ENCODE measurements at regions not wholly inside any gene's neighbourhood (a gene's known extent, or its start where the extent isn't known, plus 50 kb on each side); places are given as distances from the start of the nearest gene placed in this dataset.

DNA sequence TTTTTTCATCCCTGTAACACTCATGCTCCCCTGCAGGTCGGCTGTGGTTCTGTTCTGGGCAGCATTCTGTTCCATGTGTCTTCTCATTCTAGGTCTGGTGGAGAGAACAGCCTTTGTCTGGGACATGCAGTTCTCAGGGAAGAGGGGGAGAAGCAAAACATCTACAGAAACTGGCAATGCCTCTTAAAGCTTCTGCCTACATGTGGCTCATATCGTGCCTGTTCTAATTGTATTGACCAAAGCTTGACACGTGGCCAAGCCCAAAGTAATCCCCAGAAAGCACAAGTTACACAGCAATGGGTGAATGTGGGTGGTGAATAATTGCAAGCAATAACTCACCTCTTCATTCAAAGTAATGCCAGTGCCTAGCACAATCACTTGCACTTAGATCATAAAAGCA lies 218.2 kb upstream of the IL12B start:
- TF ChIP-seq SIN3A (IDR thresholded peaks at IDR 0.05; ENCODE audit: borderline replicate concordance, insufficient read depth, low read length) (no peak), POLR2AphosphoS5 (IDR thresholded peaks at IDR 0.05; ENCODE audit: low read depth, low read length) (no peak), FOXP2 (optimal IDR thresholded peaks at IDR 0.05; ENCODE audit: borderline replicate concordance, extremely low read depth, extremely low read length, insufficient read depth) (no peak), TAF1 (IDR thresholded peaks at IDR 0.05; ENCODE audit: borderline replicate concordance, insufficient read depth, low read length) (no peak)
- TF ChIP-seq, protein P1, sequence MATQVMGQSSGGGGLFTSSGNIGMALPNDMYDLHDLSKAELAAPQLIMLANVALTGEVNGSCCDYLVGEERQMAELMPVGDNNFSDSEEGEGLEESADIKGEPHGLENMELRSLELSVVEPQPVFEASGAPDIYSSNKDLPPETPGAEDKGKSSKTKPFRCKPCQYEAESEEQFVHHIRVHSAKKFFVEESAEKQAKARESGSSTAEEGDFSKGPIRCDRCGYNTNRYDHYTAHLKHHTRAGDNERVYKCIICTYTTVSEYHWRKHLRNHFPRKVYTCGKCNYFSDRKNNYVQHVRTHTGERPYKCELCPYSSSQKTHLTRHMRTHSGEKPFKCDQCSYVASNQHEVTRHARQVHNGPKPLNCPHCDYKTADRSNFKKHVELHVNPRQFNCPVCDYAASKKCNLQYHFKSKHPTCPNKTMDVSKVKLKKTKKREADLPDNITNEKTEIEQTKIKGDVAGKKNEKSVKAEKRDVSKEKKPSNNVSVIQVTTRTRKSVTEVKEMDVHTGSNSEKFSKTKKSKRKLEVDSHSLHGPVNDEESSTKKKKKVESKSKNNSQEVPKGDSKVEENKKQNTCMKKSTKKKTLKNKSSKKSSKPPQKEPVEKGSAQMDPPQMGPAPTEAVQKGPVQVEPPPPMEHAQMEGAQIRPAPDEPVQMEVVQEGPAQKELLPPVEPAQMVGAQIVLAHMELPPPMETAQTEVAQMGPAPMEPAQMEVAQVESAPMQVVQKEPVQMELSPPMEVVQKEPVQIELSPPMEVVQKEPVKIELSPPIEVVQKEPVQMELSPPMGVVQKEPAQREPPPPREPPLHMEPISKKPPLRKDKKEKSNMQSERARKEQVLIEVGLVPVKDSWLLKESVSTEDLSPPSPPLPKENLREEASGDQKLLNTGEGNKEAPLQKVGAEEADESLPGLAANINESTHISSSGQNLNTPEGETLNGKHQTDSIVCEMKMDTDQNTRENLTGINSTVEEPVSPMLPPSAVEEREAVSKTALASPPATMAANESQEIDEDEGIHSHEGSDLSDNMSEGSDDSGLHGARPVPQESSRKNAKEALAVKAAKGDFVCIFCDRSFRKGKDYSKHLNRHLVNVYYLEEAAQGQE (IDR thresholded peaks at IDR 0.05; ENCODE audit: insufficient read depth in 1 of 2, low read depth in 2 of 2, low read length in 2 of 2), result no peak

DNA sequence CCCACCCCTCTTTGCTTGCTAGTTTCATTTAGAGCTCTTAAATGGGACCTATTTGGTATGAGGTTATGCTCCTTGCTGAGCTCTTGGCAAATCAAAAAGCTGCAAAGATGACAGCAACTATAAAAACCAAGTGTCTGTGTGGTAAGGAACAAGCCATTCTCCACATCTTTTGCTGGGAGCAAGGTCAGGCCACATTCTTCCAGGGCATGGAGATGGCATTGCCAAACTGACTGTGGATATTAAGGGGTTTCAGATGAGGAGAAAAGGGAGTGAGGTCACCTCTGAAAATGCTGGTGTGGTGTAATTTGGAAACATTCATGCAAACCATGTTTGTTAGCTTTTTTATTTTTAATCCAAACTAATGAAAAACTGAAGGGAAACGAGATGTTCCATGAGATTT lies 218.8 kb upstream of the IL12B start:
- TF ChIP-seq POLR2AphosphoS5 (IDR thresholded peaks at IDR 0.05; ENCODE audit: low read depth, low read length) (no peak), SIN3A (IDR thresholded peaks at IDR 0.05; ENCODE audit: borderline replicate concordance, insufficient read depth, low read length) (no peak), TAF1 (IDR thresholded peaks at IDR 0.05; ENCODE audit: borderline replicate concordance, insufficient read depth, low read length) (no peak), FOXP2 (optimal IDR thresholded peaks at IDR 0.05; ENCODE audit: borderline replicate concordance, extremely low read depth, extremely low read length, insufficient read depth) (no peak)
- TF ChIP-seq, protein P1 (IDR thresholded peaks at IDR 0.05; ENCODE audit: insufficient read depth in 1 of 2, low read depth in 2 of 2, low read length in 2 of 2), result no peak

DNA sequence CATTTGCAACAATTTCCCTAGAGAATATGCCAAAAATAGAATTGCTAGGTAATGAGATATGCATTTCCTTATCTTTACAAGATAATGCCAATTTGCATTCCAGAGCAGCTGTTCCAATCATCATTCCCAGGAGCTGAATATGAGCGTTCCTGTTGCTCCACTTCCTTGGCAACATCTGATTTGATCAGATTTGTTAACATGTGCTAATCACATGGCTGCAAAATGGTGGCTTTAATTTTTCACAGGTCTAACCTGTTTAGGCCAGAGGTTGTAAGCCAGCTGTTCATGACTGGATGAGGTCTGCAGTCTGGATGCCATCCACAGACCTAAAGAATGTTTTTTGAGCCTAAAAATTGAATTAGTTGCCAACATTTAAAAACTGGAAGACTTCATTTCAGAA lies 220.7 kb upstream of the IL12B start:
- TF ChIP-seq FOXP2 (optimal IDR thresholded peaks at IDR 0.05; ENCODE audit: borderline replicate concordance, extremely low read depth, extremely low read length, insufficient read depth), result no peak
- TF ChIP-seq SIN3A (IDR thresholded peaks at IDR 0.05; ENCODE audit: borderline replicate concordance, insufficient read depth, low read length), result no peak
- TF ChIP-seq TAF1 (IDR thresholded peaks at IDR 0.05; ENCODE audit: borderline replicate concordance, insufficient read depth, low read length), result no peak
- TF ChIP-seq POLR2AphosphoS5 (IDR thresholded peaks at IDR 0.05; ENCODE audit: low read depth, low read length), result no peak
- TF ChIP-seq, protein P1 (IDR thresholded peaks at IDR 0.05; ENCODE audit: insufficient read depth in 1 of 2, low read depth in 2 of 2, low read length in 2 of 2), result no peak

DNA sequence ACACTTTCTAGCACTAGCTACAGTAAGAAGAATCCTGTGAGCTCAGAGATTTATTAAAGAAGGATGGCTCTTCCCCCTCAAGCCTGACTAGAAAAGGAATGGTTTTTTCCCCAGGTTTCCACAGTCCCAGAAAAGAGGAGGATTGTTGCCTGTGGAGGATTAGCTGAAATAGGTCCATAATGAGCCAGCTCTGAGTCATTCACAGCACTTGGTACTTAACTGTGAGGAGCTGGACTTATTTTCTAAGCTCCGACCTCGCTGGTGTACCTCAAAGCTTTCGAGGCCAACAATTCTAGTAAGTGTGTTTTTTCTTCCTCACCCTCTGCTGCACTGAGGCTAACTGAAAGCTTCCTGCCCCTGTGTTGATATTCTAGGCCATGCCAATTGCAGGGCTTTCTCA lies 222.5 kb upstream of the IL12B start:
- TF ChIP-seq TAF1 (IDR thresholded peaks at IDR 0.05; ENCODE audit: borderline replicate concordance, insufficient read depth, low read length), result no peak

DNA sequence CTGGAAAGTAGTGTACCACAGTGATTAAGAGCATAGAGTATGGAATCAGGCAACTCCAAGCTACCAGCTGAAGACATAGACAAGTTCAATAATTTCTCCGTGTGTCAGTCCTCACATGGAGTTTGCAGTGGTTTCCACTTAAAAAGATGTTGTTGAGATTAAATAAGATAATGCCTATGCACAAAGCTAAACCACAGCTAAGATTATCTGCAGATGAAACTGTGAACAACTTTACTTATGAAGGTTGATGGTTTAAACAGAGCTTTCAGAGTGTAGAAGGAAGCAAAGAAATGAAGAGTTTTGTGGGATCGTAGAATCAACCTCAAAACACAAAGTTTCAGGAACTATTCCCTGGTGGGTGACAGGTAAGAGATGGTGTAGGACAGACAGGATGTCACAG lies 223.5 kb upstream of the IL12B start:
- TF ChIP-seq TAF1 (IDR thresholded peaks at IDR 0.05; ENCODE audit: borderline replicate concordance, insufficient read depth, low read length) (no peak), POLR2AphosphoS5 (IDR thresholded peaks at IDR 0.05; ENCODE audit: low read depth, low read length) (no peak), FOXP2 (optimal IDR thresholded peaks at IDR 0.05; ENCODE audit: borderline replicate concordance, extremely low read depth, extremely low read length, insufficient read depth) (no peak), SIN3A (IDR thresholded peaks at IDR 0.05; ENCODE audit: borderline replicate concordance, insufficient read depth, low read length) (no peak)
- TF ChIP-seq, protein P1 (IDR thresholded peaks at IDR 0.05; ENCODE audit: insufficient read depth in 1 of 2, low read depth in 2 of 2, low read length in 2 of 2), result no peak
